ENCODE measurements at regions not wholly inside any gene's neighbourhood (a gene's known extent, or its start where the extent isn't known, plus 50 kb on each side); places are given as distances from the start of the nearest gene placed in this dataset.

GRCh38 chr9:87167161-87167560, 219.9 kb upstream of the GAS1 start:
- Histone ChIP-seq H3K27me3 (ENCODE audit: control insufficient read depth, insufficient read depth, low read length) (no peaks in the 10 kb centered on the region), H3K9ac (ENCODE audit: low read length) (no peak overlapping the region), H3K27ac (ENCODE audit: low read length) (no peak overlapping the region), H3K36me3 (ENCODE audit: control insufficient read depth, low read depth, low read length) (no peaks in the 10 kb centered on the region), H3K4me1 (ENCODE audit: control insufficient read depth, low read depth, low read length) (no peaks in the 10 kb centered on the region), H3K9me3 (ENCODE audit: control insufficient read depth, low read depth, low read length) (no peaks in the 10 kb centered on the region), H3K4me3 (ENCODE audit: low read length) (no peak overlapping the region)

- Histone ChIP-seq H3K9ac (ENCODE audit: low read length) (no peak overlapping the region), H3K9me3 (ENCODE audit: control insufficient read depth, low read depth, low read length) (no peaks in the 10 kb centered on the region), H3K4me1 (ENCODE audit: control insufficient read depth, low read depth, low read length) (no peaks in the 10 kb centered on the region), H3K27me3 (ENCODE audit: control insufficient read depth, insufficient read depth, low read length) (no peaks in the 10 kb centered on the region), H3K27ac (ENCODE audit: low read length) (no peak overlapping the region), H3K4me3 (ENCODE audit: low read length) (no peak overlapping the region), H3K36me3 (ENCODE audit: control insufficient read depth, low read depth, low read length) (no peaks in the 10 kb centered on the region)
Measured at GRCh38 chr9:87167582-87167981, 220.3 kb upstream of the GAS1 start.

- Histone ChIP-seq H3K4me1 (ENCODE audit: control insufficient read depth, low read depth, low read length) (no peaks in the 10 kb centered on the region), H3K4me3 (ENCODE audit: low read length) (no peak overlapping the region), H3K9ac (ENCODE audit: low read length) (no peak overlapping the region)
Measured at GRCh38 chr9:87178302-87178701, 231.0 kb upstream of the GAS1 start.

GRCh38 chr9:87179553-87180340, 232.4 kb upstream of the GAS1 start:
- Histone ChIP-seq H3K9ac (ENCODE audit: low read length) (no peak overlapping the region), H3K36me3 (ENCODE audit: control insufficient read depth, low read depth, low read length) (no peaks in the 10 kb centered on the region), H3K27me3 (ENCODE audit: control insufficient read depth, insufficient read depth, low read length) (no peaks in the 10 kb centered on the region), H3K27ac (ENCODE audit: low read length) (no peak overlapping the region), H3K4me3 (ENCODE audit: low read length) (no peak overlapping the region), H3K4me1 (ENCODE audit: control insufficient read depth, low read depth, low read length) (no peaks in the 10 kb centered on the region), H3K9me3 (ENCODE audit: control insufficient read depth, low read depth, low read length) (no peaks in the 10 kb centered on the region)

More at GRCh38 chr9:87178302-87178701, 231.0 kb upstream of the GAS1 start:
- Histone ChIP-seq H3K36me3 (ENCODE audit: control insufficient read depth, low read depth, low read length) (no peaks in the 10 kb centered on the region), H3K27me3 (ENCODE audit: control insufficient read depth, insufficient read depth, low read length) (no peaks in the 10 kb centered on the region), H3K27ac (ENCODE audit: low read length) (no peak overlapping the region), H3K9me3 (ENCODE audit: control insufficient read depth, low read depth, low read length) (no peaks in the 10 kb centered on the region)

DNA sequence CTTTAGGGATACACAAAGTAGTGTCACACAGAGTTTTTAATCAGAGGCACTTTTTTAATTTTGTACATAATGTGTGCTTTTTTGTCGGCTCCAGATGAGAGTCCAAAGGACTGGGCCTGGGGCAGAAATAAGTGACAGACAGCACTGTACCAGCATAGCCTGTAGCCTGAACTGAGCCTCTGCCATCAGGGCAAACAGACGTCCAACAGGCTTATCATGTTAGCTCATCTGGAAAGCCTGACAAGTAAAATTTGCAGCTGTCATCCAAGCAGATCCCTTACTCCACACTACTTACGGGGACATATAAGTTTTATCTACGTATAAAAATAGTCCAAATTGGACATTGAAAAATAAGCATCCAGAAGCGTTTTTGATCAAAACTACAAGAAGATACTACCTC, 233.1 kb upstream of the GAS1 start:
- no peak overlapping the region for H3K9ac ChIP-seq (ENCODE audit: low read length)
- H3K27ac ChIP-seq (ENCODE audit: low read length): no peak overlapping the region
- no peaks in the 10 kb centered on the region for H3K4me1 ChIP-seq (ENCODE audit: control insufficient read depth, low read depth, low read length)
- H3K36me3 ChIP-seq (ENCODE audit: control insufficient read depth, low read depth, low read length): no peaks in the 10 kb centered on the region
- H3K4me3 ChIP-seq (ENCODE audit: low read length): no peak overlapping the region
- no peaks in the 10 kb centered on the region for H3K27me3 ChIP-seq (ENCODE audit: control insufficient read depth, insufficient read depth, low read length)
- no peaks in the 10 kb centered on the region for H3K9me3 ChIP-seq (ENCODE audit: control insufficient read depth, low read depth, low read length)

DNA sequence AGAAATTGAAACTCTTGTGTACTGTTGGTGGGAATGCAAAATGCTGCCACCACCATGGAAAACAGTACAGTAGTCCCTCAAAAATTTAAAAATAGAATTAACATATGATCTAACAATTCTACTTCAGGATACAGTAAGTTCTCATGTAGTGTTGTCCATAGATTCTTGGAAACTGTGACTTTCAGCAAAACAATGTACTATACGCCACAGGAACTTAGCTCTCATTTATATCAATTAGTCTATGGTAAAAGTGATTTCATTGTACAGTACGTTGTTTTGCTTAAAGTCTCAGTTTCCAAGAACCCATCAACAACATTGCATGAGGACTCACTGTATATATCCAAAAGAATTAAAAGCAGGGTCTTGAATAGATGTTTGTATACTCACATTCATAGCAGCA, 233.5 kb upstream of the GAS1 start:
- Histone ChIP-seq H3K27ac (ENCODE audit: low read length) (no peak overlapping the region), H3K27me3 (ENCODE audit: control insufficient read depth, insufficient read depth, low read length) (no peaks in the 10 kb centered on the region), H3K9ac (ENCODE audit: low read length) (no peak overlapping the region), H3K9me3 (ENCODE audit: control insufficient read depth, low read depth, low read length) (no peaks in the 10 kb centered on the region), H3K4me3 (ENCODE audit: low read length) (no peak overlapping the region), H3K36me3 (ENCODE audit: control insufficient read depth, low read depth, low read length) (no peaks in the 10 kb centered on the region), H3K4me1 (ENCODE audit: control insufficient read depth, low read depth, low read length) (no peaks in the 10 kb centered on the region)

GRCh38 chr9:87181670-87182069, 234.4 kb upstream of the GAS1 start:
- Histone ChIP-seq H3K36me3 (ENCODE audit: control insufficient read depth, low read depth, low read length) (no peaks in the 10 kb centered on the region), H3K27me3 (ENCODE audit: control insufficient read depth, insufficient read depth, low read length) (no peaks in the 10 kb centered on the region), H3K27ac (ENCODE audit: low read length) (no peak overlapping the region), H3K4me3 (ENCODE audit: low read length) (no peak overlapping the region), H3K4me1 (ENCODE audit: control insufficient read depth, low read depth, low read length) (no peaks in the 10 kb centered on the region), H3K9ac (ENCODE audit: low read length) (no peak overlapping the region), H3K9me3 (ENCODE audit: control insufficient read depth, low read depth, low read length) (no peaks in the 10 kb centered on the region)

DNA sequence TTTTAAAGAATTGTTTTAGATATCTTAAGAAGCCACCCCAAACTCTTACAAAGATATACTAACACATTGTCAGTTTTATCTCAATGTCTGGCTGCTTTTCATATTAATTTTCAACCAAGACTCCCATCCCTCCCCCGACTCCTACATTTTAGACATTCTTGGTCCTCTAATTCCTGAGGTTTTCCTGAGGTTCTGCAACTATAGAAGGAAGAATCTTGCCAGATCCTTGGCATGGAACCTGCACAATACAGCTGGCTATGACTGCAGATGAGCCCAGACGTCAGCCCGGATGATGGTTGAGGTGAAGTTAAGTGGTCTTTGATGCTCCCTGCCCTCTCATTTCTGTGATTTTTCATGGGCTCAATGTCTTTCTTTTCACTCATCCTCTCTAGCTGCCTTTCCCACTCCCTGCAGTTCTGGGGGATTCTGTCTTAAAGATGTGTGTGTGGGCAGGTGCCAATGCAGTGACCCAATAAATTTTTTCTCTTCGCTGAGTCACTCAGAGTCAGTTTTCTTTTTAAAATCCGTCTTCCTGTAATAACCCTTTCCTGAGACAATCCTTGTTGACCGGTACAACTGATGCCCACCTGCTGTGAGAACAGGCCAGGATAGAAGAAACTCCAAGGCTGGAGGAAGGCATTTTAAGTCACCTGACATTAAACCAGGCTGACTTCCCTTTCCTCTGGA, 237.8 kb upstream of the GAS1 start:
- no peak overlapping the region for H3K9ac ChIP-seq (ENCODE audit: low read length)
- H3K9me3 ChIP-seq (ENCODE audit: control insufficient read depth, low read depth, low read length): no peaks in the 10 kb centered on the region
- H3K4me1 ChIP-seq (ENCODE audit: control insufficient read depth, low read depth, low read length): no peaks in the 10 kb centered on the region
- no peaks in the 10 kb centered on the region for H3K36me3 ChIP-seq (ENCODE audit: control insufficient read depth, low read depth, low read length)
- no peaks in the 10 kb centered on the region for H3K27me3 ChIP-seq (ENCODE audit: control insufficient read depth, insufficient read depth, low read length)
- no peak overlapping the region for H3K27ac ChIP-seq (ENCODE audit: low read length)
- no peak overlapping the region for H3K4me3 ChIP-seq (ENCODE audit: low read length)

DNA sequence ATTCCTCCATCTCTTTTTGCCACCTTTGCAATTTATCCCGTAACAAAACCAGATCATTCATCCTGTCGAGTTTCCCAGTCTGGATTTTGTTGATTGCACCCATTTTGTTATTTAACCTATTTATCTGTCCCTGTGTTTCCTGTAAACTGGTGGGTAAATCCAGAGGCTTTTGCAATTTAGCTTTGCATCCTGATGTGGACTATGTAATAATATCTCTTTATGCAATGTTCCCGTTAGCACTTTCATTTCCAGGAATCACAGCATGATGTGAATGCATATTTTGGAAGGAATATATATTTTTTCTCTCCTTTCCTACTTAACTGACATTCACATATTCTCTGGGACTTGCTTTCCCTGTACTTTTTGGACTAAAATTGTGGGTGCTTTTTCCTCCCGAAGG, 240.3 kb upstream of the GAS1 start:
- Histone ChIP-seq H3K9ac (ENCODE audit: low read length) (no peak overlapping the region), H3K27ac (ENCODE audit: low read length) (no peak overlapping the region), H3K4me3 (ENCODE audit: low read length) (no peak overlapping the region), H3K4me1 (ENCODE audit: control insufficient read depth, low read depth, low read length) (no peaks in the 10 kb centered on the region), H3K36me3 (ENCODE audit: control insufficient read depth, low read depth, low read length) (no peaks in the 10 kb centered on the region), H3K27me3 (ENCODE audit: control insufficient read depth, insufficient read depth, low read length) (no peaks in the 10 kb centered on the region), H3K9me3 (ENCODE audit: control insufficient read depth, low read depth, low read length) (no peaks in the 10 kb centered on the region)

DNA sequence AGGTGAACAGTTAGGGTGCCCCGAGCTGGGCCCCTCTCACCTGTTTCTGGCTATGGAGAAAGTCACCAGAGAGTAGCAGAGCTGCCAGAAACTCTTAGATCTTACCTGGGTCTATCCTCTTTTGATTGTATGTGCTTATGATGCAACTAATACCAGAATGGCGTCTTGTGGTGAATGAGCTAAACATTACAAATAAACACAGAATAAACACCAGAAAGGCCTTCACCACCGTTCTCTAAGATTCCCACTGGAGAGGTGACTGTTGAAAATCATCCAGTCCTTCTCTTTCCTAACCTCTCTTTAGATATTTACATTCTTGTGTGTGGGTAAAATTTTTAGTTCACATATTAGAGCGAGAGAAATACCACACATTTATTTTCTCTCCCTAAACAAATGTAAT, 241.7 kb upstream of the GAS1 start:
- Histone ChIP-seq H3K4me3 (ENCODE audit: low read length) (no peak overlapping the region), H3K4me1 (ENCODE audit: control insufficient read depth, low read depth, low read length) (peaks cover 1% of the 10 kb centered on the region), H3K9ac (ENCODE audit: low read length) (no peak overlapping the region), H3K27ac (ENCODE audit: low read length) (no peak overlapping the region), H3K27me3 (ENCODE audit: control insufficient read depth, insufficient read depth, low read length) (no peaks in the 10 kb centered on the region), H3K9me3 (ENCODE audit: control insufficient read depth, low read depth, low read length) (no peaks in the 10 kb centered on the region), H3K36me3 (ENCODE audit: control insufficient read depth, low read depth, low read length) (no peaks in the 10 kb centered on the region)

DNA sequence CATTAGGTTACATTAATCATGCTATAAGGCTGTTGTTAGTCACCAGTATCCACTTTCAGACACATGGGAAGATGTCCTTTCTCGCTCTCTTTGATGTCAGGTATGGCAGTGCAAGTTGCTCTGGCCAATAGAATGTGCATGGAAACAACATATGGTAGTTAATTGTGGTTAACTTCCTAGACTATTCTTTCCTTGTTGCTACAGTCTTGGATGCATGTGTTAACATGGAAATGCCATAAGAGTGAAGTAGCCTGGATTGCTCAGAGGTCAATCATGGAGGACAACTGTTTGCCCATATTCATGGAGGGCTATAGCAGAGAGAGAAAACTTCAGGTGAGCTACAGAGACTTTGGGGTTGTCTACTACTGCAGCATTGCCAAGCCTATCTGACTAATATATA, 245.8 kb upstream of the GAS1 start:
- Histone ChIP-seq H3K4me3 (ENCODE audit: low read length) (no peak overlapping the region), H3K27me3 (ENCODE audit: control insufficient read depth, insufficient read depth, low read length) (no peaks in the 10 kb centered on the region), H3K9me3 (ENCODE audit: control insufficient read depth, low read depth, low read length) (no peaks in the 10 kb centered on the region), H3K27ac (ENCODE audit: low read length) (no peak overlapping the region), H3K9ac (ENCODE audit: low read length) (no peak overlapping the region), H3K4me1 (ENCODE audit: control insufficient read depth, low read depth, low read length) (peaks cover 10% of the 10 kb centered on the region), H3K36me3 (ENCODE audit: control insufficient read depth, low read depth, low read length) (no peaks in the 10 kb centered on the region)
